Stimulated activated CD4-positive, alpha-beta T cell treated with anti-CD3 and anti-CD28 coated beads, TNF-alpha, amount 100 ng/mL, for 4 hours (primary cell): ENCODE measurements at regions not wholly inside any gene's neighbourhood (a gene's known extent, or its start where the extent isn't known, plus 50 kb on each side); places are given as distances from the start of the nearest gene placed in this dataset.

ENCODE experiments used
- DNase-seq, 3 experiments: peaks; one replicate each; pipeline ENCODE4 v3.0.0-alpha.2; 2020; ENCODE audit warnings: low read depth in 3 of 3

DNA sequence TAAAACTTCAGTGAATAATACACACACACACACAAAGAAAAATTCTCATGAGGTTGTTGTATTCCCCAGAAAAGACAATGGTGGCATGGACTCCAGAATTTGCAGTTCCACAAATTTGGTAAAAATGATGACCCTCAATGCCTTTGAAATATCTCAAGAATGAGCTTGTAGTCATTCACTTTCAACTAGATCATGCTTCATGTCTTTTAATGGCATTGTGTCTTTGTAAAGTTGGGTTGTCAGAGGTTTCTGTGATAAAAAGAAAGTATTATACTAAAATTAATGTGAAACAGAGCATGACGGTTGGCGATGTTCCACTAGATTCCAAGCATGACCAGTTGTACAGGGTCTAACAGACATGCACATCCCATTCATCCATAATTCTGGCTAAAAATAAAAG, 685.0 kb upstream of the FRG1 start:
- DNase-seq: no peak

DNA sequence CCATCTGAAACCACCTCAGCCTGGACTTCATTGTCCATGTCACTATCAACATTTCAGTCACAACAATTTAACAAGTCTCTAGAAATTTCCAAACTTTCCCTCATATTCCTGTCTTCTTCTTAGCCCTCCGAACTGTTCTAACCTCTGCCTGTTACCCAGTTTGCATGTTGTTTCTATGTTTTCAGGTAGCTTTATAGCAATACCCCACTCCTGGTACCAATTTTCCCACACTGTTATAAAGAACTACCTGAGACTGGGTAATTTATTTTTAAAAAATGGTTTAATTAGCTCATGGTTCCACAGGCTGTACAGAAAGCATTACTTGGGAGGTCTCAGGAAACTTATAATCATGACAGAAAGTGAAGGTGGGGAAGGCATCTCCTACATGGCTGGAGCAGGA, 679.2 kb upstream of the FRG1 start:
- DNase-seq: no peak

GRCh38 chr4:189265515-189265914, 675.2 kb upstream of the FRG1 start:
- no peak for DNase-seq

GRCh38 chr4:189267312-189267965, 673.2 kb upstream of the FRG1 start:
- DNase-seq: no peak

DNA sequence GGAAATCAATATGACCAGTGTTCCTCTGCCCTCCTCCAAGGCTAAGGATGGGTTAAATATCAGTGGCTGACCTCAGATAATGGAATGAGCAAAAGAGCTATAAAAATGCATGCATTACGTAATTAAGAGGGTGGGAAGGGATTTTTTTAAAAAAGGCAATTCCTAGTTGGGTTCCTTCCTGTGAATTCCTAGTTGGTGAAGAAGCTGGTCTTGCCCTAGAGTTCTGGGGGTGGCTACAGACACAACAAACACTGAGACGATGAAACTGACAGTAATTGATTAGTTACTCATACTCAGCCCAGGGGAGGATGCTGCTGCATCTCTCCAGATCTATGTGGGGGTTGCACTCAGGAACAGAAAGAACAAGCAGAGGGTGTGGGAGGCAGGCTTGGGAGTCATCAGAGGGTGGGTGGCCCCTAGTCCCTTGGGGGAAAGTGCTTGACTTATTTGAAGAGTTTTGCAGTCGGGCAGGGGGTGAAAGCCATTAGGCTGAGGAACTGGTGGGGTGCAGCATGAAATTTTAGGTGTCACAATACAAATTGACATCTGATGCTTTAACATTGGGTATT, 662.0 kb upstream of the FRG1 start:
- DNase-seq: no peak

- no peak for DNase-seq
Observed at GRCh38 chr4:189279188-189279587, 661.5 kb upstream of the FRG1 start.

GRCh38 chr4:189285377-189285776, 655.3 kb upstream of the FRG1 start:
- DNase-seq: no peak

- DNase-seq: no peak
Observed at GRCh38 chr4:189291939-189292338, 648.7 kb upstream of the FRG1 start.

DNA sequence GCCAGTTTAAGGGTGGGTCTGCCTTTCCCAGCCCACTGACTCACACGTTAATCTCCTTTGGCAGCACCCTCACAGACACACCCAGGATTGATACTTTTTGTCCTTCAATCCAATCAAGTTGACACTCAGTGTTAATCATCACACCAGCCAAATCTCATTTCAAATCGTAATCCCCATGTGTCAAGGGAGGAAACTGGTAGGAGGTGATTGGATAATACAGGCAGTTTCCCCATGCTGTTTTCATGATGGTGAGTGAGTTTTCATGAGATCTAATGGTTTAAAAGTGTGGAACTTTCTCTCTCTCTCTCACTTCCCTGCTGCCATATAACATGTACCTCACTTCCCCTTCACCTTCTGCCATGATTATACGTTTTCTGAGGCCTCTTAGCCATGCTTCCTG, 647.2 kb upstream of the FRG1 start:
- DNase-seq: no peak

DNA sequence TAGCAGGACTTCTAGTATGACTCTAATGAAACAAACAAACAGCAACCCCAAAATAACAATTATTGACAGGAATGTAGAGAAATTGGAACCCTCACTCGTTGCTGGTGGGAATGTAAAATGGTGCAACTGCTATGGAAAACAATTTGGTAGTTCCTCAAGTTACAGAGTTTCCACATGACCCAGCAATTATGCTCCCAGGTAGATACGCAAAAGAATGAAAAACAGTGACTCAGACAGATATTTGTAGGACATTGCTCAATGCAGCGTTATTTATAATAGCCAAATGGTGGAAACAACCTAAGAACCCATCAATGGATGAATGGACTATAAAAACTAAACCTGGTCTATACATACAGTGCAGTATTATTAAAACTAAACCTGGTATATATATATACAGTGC, 646.1 kb upstream of the FRG1 start:
- DNase-seq: no peak

DNA sequence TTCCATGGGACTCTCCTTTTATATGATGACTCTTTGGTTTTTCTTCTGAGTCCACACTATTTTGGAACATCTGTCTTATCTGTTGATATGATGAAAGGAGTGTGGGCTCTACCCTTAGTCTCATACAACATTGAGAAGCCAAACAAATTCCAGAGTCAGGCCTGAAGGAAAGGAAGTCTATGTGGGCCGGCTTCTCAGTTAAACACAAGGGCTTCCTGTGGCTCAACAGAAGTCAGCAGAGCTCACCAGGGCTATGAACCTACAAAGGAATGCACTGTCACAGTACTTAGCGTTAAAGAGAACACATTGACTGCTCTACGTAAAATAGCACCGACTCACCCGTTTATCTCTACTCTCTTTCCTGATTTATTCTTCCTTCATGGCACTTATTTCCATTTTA, 641.0 kb upstream of the FRG1 start:
- no peak for DNase-seq

DNA sequence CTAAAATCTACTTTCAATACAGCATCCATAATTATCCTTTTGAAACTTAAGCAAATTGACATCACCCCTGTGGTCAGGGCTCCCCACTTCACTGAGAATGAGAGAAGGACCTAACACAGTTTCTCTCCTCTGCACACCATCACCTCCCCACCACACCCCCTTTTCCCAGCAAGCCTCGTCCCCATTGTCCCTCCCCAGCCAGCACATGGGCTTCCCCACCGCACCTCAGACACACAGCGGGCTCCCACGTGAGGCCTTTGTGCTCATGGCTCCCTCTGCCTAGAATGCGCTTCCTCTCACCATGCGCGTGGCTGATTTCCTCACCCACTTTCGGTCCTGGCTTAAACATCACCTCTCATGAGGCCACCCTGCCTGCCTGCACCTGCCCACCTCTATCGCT, 639.0 kb upstream of the FRG1 start:
- no peak for DNase-seq

DNA sequence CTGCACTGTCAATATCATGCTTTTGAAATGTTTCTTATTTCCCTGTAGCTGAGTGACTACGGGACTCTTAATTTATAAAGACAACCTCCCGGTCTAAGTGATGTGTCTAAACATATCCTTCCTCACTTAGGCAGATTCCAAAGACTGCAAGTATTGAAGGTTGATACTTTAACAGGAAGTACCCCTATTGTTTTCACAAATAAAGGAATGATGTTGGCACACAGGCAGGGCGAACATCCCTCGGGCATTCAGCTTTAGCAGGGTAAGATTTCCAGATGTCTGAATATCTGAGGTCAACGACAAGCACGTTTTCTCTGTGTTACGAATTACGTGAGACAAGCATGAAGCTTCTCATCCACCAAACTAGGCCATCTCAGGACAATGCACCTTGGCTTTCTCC, 638.0 kb upstream of the FRG1 start:
- no peak for DNase-seq

- no peak for DNase-seq
Observed at GRCh38 chr4:189304167-189304566, 636.5 kb upstream of the FRG1 start.

DNA sequence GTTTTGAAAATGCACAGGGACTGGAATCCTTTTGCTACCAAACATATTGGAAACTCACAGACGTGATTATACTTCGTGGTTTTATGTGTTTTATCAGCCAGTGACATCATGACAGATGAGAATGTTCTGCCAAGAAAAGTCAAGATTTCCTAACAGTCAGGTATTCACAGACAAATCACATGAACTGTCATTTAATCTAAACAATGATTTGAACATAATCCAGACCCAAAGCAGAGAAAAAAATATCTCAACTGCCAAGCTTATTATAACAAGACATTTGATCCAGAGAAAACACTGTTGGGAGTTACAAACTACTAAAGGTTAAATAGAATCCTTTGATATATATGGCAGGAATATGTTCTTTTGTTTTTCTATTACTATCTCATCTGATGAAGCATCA, 635.9 kb upstream of the FRG1 start:
- no peak for DNase-seq

DNA sequence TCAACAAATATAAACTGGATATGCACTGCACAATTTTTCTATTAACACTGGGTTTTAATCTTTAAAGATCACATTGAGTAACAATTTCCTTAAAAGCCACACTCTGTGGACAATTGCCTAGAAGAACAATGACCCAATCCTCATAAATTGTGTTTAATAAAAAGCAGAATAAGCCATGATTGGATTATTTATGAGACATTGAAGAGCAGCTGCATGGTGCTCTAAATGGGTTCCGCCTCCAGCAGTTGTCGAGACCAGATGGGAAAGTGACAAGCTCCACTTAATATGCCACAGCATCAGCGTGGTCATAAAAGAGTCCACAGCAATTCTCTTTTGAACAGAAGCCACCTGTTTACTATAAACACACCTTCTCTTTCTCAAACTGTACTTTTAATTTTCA, 635.2 kb upstream of the FRG1 start:
- no peak for DNase-seq

GRCh38 chr4:189311251-189311650, 629.4 kb upstream of the FRG1 start:
- no peak for DNase-seq

- DNase-seq: no peak
Observed at GRCh38 chr4:189313064-189313463, 627.6 kb upstream of the FRG1 start.

DNA sequence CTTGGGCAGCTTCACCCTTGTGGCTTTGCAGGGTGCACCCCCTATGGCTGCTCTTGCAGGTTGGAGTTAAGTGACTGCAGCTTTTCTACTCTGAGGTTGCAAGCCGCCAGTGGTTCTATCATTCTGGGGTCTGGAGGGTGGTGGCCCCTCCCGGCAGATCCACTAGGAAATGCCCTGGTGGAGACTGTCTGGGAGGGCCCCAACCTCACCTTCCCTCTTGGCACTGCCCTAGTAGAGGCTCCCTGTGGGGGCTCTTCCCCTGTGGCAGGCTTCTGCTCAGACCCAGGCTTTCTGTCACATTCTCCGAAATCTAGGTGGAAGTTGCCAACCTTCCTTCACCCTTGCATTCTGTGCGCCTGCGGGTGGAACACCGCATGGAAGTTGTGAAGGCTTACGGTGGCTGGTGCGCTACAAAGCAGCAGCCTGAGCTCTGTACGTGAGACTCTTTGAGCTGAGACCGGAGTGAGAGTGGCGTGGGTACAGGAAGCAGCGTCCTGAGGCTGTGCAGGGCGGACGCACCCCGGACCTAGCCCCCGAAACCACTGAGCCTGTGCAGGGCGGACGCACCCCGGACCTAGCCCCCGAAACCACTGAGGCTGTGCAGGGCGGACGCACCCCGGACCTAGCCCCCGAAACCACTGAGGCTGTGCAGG, 626.7 kb upstream of the FRG1 start:
- DNase-seq: no peak

DNA sequence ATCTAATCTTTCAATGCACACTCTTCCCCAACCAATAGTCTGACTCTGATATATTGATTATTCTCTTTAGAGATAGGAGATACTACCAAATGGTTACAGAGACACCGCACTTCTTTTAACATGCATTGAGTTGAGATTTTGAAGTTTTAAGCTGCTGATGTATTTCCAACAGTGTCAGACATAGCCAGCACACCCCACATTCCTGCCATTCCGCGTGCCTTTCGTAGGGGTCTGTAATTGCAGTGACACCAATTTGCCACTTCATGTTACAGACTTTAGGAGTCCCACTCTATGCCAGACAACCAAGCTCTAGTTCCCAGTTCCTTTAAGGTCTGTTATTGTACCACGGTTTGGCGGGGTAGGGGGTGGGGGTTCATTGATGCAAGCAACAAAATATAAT, 618.2 kb upstream of the FRG1 start:
- no peak for DNase-seq

DNA sequence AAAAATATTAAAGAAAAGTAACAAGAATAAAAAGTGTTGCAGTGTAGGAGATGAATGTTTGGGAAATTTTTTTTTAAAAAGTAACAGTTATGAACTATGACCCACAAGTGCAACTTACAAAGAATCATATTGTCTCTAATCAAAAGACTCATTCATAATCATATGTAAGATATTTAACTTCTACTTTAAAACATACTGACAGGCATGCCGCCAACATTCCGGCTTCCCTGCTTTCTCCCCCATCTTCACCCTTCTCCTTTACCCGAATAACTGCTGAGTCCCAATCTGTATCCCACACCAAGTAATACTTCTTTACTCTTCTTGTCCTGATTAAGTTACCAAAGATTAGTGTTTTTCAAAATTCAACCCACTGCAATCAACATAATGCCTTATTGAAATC, 598.8 kb upstream of the FRG1 start:
- DNase-seq: no peak

DNA sequence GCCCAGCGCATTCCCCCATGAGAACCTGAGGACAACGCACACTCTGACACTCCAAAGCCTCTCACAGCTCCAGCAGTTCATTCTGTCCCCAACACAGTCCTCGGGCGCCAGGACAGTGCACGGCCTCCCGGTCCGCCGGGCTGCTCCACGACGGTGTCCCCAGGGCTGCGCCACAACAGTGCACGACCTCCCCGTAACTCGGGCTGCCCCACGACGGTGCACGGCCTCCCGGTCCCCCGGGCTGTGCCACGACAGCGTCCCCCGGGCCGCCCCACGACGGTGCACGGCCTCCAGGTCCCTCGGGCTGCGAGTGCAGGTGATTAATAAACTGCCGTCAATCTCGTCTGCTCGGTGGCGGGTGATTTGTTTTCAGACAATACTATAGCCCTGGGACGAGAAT, 585.1 kb upstream of the FRG1 start:
- no peak for DNase-seq

DNA sequence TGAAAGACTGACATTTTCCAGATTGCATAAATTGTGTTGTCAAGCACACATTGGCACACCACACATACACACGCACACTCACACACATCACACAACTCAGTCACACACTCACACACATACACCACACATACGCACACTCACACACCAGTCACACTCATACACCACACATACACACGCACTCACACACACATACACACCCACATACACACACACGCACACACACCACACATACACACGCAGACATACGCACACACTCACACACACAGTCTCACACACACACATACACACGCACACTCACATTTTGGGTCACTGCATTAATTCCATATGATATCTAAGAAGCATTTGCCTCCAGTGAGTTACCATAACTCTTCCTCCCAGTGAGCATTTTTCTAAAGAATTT, 578.3 kb upstream of the FRG1 start:
- no peak for DNase-seq

GRCh38 chr4:189364032-189364449, 576.6 kb upstream of the FRG1 start:
- DNase-seq: no peak
